Keratinocyte (primary cell): ENCODE measurements at regions not wholly inside any gene's neighbourhood (a gene's known extent, or its start where the extent isn't known, plus 50 kb on each side); places are given as distances from the start of the nearest gene placed in this dataset.
"Not testable (repeated sequence)": the region's sequence is repeated elsewhere in the genome, so short reads cannot be mapped to it uniquely, and the experiment has no call there.

Experiments
- DNase-seq: peaks from one replicate; pipeline ENCODE4 v3.0.0-alpha.2; 2011; ENCODE audit warnings: low read depth, missing footprints, low spot score
- FAIRE-seq: peaks from 2 replicates; lab custom pipeline; 2011; peaks lifted over from hg19 to GRCh38; lab: Jason Lieb, UNC
- H2AFZ ChIP-seq: 2 replicates; pipeline ENCODE4 v1.6.0; 2012; ENCODE audit warnings: low read length, control low read depth, inconsistent platforms; ENCODE audit not compliant: control insufficient read depth
- H3K27ac ChIP-seq: 2 replicates; pipeline ENCODE4 v1.5.1; 2011; ENCODE audit warnings: low read length; ENCODE audit not compliant: control insufficient read depth, insufficient read depth
- H3K27me3 ChIP-seq: 3 replicates; pipeline ENCODE4 v1.6.0; 2011; ENCODE audit warnings: low read length; ENCODE audit not compliant: control insufficient read depth, insufficient read depth; ENCODE audit errors: extremely low read depth
- H3K36me3 ChIP-seq, 2 experiments: 2 replicates in 1 of 2; 3 replicates in 1 of 2; pipeline ENCODE4 v1.5.1; 2011; ENCODE audit warnings: low read length in 2 of 2, mild to moderate bottlenecking in 1 of 2; ENCODE audit not compliant: control insufficient read depth in 2 of 2, insufficient read depth in 2 of 2; ENCODE audit errors: extremely low read depth in 1 of 2
- H3K4me1 ChIP-seq: 3 replicates; pipeline ENCODE4 v1.5.1; 2011; ENCODE audit warnings: low read length; ENCODE audit not compliant: control insufficient read depth, insufficient read depth; ENCODE audit errors: extremely low read depth
- H3K4me2 ChIP-seq: 3 replicates; pipeline ENCODE4 v1.6.0; 2011; ENCODE audit warnings: low read depth, low read length; ENCODE audit not compliant: control insufficient read depth, insufficient read depth; ENCODE audit errors: extremely low read depth
- H3K4me3 ChIP-seq, 3 experiments: fragments of 200-600 bp in 1 of 3; sonication (generic) in 1 of 3; 2 replicates in 2 of 3; 3 replicates in 1 of 3; pipeline ENCODE4 v1.5.1; 2011 to 2016; ENCODE audit warnings: low read length in 3 of 3, mild to moderate bottlenecking in 3 of 3, control low read depth in 2 of 3, inconsistent platforms in 1 of 3, low read depth in 1 of 3, mixed read lengths in 1 of 3, mixed run types in 1 of 3, moderate library complexity in 1 of 3; ENCODE audit not compliant: control insufficient read depth in 2 of 3, insufficient read depth in 2 of 3; ENCODE audit errors: extremely low read depth in 1 of 3
- H3K79me2 ChIP-seq: 2 replicates; pipeline ENCODE4 v1.6.0; 2012; ENCODE audit warnings: low read length; ENCODE audit not compliant: control insufficient read depth, insufficient read depth
- H3K9ac ChIP-seq: 3 replicates; pipeline ENCODE4 v1.6.0; 2011; ENCODE audit warnings: low read length; ENCODE audit not compliant: control insufficient read depth, insufficient read depth; ENCODE audit errors: extremely low read depth
- H3K9me1 ChIP-seq: 3 replicates; pipeline ENCODE4 v1.6.0; 2011; ENCODE audit warnings: low read length; ENCODE audit not compliant: control insufficient read depth, insufficient read depth; ENCODE audit errors: extremely low read depth
- H3K9me3 ChIP-seq: 2 replicates; pipeline ENCODE4 v1.5.1; 2012; ENCODE audit warnings: low read depth, low read length; ENCODE audit not compliant: control insufficient read depth
- H4K20me1 ChIP-seq: 3 replicates; pipeline ENCODE4 v1.6.0; 2011; ENCODE audit warnings: low read length; ENCODE audit not compliant: control insufficient read depth, insufficient read depth; ENCODE audit errors: extremely low read depth
- EZH2 ChIP-seq: IDR thresholded peaks from one replicate; pipeline ENCODE4 v1.6.1; 2012; ENCODE audit warnings: inconsistent platforms, mild to moderate bottlenecking, low read length, moderate library complexity
- dilution Hi-C: fragments of 300-500 bp; cut with MboI; formaldehyde crosslinking; loops from one replicate; pipeline ENCODE4 v1.7.0; 2020; ENCODE audit warnings: low sequenced_read_pairs; ENCODE audit not compliant: extremely low pct_ligation_motif_present
- TF ChIP-seq, protein P1 (sequence below), 3 experiments: IDR thresholded peaks in 1 of 3; conservative IDR thresholded peaks in 1 of 3; optimal IDR thresholded peaks in 1 of 3; 2 replicates in 2 of 3; 3 replicates in 1 of 3; pipeline versions ENCODE3 to v1.5.1; 2011; ENCODE audit warnings: low read length in 3 of 3, mild to moderate bottlenecking in 3 of 3, moderate library complexity in 2 of 3, control low read depth in 1 of 3, inconsistent platforms in 1 of 3; ENCODE audit not compliant: insufficient read depth in 2 of 3; ENCODE audit errors: extremely low read depth in 1 of 3

DNA sequence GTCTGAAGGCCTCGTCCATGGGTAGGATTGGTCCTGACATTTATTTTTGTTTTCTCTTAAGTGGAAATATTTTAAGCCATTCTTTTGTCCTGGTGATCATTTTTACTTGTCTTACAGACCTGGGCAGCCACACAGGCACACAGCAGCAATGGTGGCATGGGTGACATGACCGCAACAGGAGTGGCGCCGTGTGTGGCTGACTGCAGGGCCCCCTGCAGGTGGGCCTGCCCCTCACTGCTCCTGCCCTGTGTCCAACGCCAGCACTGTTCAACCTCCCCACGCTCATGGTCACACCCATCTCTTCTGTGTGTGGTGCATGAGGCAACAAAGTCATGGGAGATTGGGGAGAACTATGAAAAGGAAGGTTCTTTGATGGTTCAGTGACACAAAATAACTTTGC, 151.9 kb downstream of the MYLK4 start:
- FAIRE-seq (no peak), DNase-seq (no peak)
- H2AFZ ChIP-seq: no peak overlapping the region
- no peaks in the 10 kb centered on the region for H3K9me1 ChIP-seq
- dilution Hi-C loops: no loop called here
- no peak overlapping the region for H3K27ac ChIP-seq
- no peaks in the 10 kb centered on the region for H4K20me1 ChIP-seq
- peaks cover 13% of the 10 kb centered on the region for H3K4me1 ChIP-seq
- H3K36me3 ChIP-seq: no peaks in the 10 kb centered on the region
- H3K9me3 ChIP-seq: no peaks in the 10 kb centered on the region
- H3K27me3 ChIP-seq: no peaks in the 10 kb centered on the region
- H3K4me2 ChIP-seq: no peak overlapping the region
- no peak overlapping the region for H3K9ac ChIP-seq
- TF ChIP-seq EZH2: no peak
- TF ChIP-seq, protein P1, sequence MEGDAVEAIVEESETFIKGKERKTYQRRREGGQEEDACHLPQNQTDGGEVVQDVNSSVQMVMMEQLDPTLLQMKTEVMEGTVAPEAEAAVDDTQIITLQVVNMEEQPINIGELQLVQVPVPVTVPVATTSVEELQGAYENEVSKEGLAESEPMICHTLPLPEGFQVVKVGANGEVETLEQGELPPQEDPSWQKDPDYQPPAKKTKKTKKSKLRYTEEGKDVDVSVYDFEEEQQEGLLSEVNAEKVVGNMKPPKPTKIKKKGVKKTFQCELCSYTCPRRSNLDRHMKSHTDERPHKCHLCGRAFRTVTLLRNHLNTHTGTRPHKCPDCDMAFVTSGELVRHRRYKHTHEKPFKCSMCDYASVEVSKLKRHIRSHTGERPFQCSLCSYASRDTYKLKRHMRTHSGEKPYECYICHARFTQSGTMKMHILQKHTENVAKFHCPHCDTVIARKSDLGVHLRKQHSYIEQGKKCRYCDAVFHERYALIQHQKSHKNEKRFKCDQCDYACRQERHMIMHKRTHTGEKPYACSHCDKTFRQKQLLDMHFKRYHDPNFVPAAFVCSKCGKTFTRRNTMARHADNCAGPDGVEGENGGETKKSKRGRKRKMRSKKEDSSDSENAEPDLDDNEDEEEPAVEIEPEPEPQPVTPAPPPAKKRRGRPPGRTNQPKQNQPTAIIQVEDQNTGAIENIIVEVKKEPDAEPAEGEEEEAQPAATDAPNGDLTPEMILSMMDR (optimal IDR thresholded peaks at IDR 0.05 in 1 of 3, IDR thresholded peaks at IDR 0.05 in 1 of 3, conservative IDR thresholded peaks at IDR 0.05 in 1 of 3; ENCODE audit: extremely low read depth in 1 of 3, insufficient read depth in 2 of 3, low read length in 3 of 3): no peak
- no peak overlapping the region for H3K4me3 ChIP-seq
- no peaks in the 10 kb centered on the region for H3K79me2 ChIP-seq

GRCh38 chr6:2597991-2598390, 152.7 kb downstream of the MYLK4 start:
- H3K4me3 ChIP-seq: no peak overlapping the region
- DNase-seq: no peak
- dilution Hi-C loops: no loop called here

GRCh38 chr6:2597457-2597856, 153.3 kb downstream of the MYLK4 start:
- H3K36me3 ChIP-seq, dilution Hi-C loops, H3K9me1 ChIP-seq, H3K79me2 ChIP-seq, H3K27ac ChIP-seq, H3K4me2 ChIP-seq, H4K20me1 ChIP-seq, H3K4me3 ChIP-seq, H2AFZ ChIP-seq, FAIRE-seq, DNase-seq, H3K9me3 ChIP-seq, H3K27me3 ChIP-seq, H3K9ac ChIP-seq: not testable (repeated sequence)
- peaks cover 13% of the 10 kb centered on the region for H3K4me1 ChIP-seq

More at GRCh38 chr6:2597991-2598390, 152.7 kb downstream of the MYLK4 start:
- H4K20me1 ChIP-seq: no peaks in the 10 kb centered on the region
- H3K4me1 ChIP-seq: peaks cover 13% of the 10 kb centered on the region
- H3K9me1 ChIP-seq: no peaks in the 10 kb centered on the region
- no peaks in the 10 kb centered on the region for H3K9me3 ChIP-seq
- FAIRE-seq: no peak
- no peak overlapping the region for H3K27ac ChIP-seq
- H3K79me2 ChIP-seq: no peaks in the 10 kb centered on the region
- no peak overlapping the region for H3K9ac ChIP-seq
- no peak overlapping the region for H3K4me2 ChIP-seq
- H2AFZ ChIP-seq: no peak overlapping the region
- TF ChIP-seq, protein P1 (optimal IDR thresholded peaks at IDR 0.05 in 1 of 3, IDR thresholded peaks at IDR 0.05 in 1 of 3, conservative IDR thresholded peaks at IDR 0.05 in 1 of 3; ENCODE audit: extremely low read depth in 1 of 3, insufficient read depth in 2 of 3, low read length in 3 of 3): no peak
- TF ChIP-seq EZH2: no peak
- H3K36me3 ChIP-seq: no peaks in the 10 kb centered on the region
- H3K27me3 ChIP-seq: no peaks in the 10 kb centered on the region
